Stimulated activated CD8-positive, alpha-beta memory T cell treated with anti-CD3 and anti-CD28 coated beads, Interleukin-12 subunit alpha, Interleukin-12 subunit beta, amount 100 ng/mL, for 4 hours (primary cell): ENCODE measurements at regions not wholly inside any gene's neighbourhood (a gene's known extent, or its start where the extent isn't known, plus 50 kb on each side); places are given as distances from the start of the nearest gene placed in this dataset.
"Not testable (repeated sequence)": the region's sequence is repeated elsewhere in the genome, so short reads cannot be mapped to it uniquely, and the experiment has no call there.

ENCODE experiments used
- DNase-seq: peaks from one replicate; pipeline ENCODE4 v3.0.0-alpha.2; 2020; ENCODE audit warnings: low read depth

DNA sequence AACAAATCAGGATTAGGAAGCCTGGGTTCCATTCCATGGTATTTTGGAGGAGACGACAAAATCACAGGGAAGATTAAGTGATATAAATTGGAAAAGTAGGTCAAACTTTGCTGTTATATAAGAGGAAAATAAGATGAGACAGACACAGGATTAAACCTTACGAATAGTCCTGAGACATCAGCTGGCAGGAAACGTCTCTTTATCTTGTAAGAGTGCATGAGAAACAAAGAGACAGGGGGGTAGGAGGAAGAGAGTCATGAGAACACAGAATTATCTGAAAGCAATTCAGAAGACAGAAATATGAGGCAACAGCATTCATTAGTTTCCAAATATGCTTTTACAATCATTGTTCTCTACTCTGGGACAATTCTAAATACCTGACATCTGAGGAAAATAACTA lies 310.6 kb upstream of the MIR17HG start:
- DNase-seq, result no peak

DNA sequence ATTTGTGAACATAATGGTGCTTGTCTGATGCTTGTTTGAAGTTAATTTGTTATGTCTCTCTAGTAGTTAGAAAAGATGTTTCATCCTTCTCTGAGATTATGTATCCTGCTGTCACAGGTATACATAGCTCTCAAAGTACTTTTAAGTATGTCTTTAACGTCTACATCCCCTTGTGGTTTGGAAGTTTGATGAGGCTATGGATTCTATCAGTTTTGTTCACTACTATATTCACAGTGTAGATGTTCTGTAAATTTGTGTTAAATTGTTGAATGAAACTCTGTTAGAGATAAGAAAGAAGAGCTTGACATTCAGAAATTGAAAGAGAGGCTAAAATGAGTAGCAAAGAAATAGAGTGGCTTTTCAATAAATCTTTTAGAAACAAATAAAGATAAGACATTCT lies 304.6 kb upstream of the MIR17HG start:
- no peak for DNase-seq

DNA sequence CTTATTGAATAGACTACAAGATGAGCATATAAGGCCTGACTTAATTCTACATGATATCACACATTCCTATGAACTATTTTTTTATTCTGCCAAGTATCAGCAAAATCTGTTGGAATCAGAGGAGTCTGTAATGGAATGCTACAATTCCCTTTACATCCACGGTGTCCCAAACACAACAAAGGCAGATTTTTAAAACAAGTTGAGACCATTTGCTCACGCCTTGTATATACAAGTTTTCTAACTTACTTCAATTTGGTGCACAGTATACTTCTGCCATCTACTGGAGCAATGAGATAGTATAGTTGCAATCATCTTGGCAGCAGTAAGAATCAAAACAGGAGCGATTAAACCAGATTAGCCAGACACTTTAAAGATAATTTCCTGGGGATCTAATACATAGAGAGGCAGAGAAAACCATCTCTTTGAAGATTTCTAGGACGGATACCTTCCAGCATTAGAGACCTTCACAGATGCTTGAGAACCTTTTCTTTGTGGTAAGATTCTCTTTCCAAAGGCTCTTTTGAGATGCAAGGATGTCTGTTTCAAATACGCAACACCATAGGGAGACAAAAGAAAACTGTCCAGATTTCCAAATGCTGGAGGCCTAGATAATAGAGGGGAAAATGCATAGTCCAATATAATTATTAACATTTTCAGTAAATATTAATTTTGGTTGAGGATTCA lies 302.0 kb upstream of the MIR17HG start:
- no peak for DNase-seq

DNA sequence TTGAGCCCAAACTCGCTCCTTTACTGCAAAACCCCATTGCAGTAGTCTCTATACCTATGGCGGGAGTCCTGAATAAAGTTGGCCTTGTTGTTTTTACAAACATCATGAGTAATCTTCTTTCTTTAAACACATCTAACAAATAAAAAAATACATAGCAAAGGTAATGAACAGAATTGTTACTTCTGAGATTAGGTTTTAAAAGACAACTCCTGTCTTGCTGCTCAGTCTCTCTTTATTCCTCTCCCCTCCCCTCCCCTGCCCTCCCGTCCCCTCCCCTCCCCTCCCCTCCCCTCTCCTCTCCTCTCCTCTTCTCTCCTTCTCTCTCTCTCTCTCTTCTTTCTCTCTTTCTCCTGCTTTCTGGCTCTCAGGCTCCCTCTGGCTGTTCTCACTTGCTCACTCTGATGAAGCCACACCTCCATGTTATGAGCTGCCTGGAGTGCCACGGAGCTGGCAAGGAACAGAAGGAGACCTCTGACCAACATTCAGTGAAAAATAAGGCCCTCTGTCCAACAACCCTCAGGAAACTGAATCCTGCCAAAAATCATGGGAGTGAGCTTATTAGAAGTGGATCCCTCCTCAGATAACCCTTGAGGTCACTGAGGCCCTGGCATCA lies 300.7 kb upstream of the MIR17HG start:
- DNase-seq, result no peak

DNA sequence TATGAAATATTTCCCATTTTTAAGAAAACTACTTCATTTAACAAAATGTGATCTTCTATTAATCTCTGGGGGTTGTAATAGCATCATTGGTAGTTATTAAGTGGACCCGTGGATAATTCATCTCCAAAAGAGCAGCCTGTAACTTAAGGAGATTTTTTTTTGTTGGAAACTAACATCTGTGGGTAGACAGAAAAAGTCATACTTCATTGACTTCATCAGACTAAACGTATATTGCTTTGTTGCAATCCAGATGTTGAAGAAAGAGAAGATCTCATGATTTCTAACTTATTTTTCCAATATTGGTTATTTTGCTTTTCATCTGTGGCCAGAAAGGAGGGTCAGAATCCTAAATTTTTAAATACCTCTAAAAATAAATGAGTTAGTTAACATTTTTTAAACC lies 296.5 kb upstream of the MIR17HG start:
- no peak for DNase-seq

DNA sequence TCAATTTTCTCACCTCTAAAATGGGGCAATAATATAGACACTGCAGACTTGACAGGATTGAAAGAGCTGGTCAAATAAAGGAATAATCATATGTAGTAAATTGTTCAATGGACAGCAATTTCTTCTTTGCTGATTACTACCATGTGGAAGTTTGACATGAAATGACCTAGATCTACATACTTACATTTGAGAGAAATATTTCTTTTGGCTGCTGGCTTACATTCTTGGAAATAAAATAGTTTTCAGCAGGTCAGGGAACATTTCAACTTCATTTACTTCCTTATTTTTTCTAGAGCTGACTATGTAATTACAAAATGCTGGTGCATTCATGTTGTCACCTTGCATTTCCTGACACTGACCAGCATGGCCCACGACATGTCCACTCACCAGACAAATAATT lies 294.6 kb upstream of the MIR17HG start:
- no peak for DNase-seq

DNA sequence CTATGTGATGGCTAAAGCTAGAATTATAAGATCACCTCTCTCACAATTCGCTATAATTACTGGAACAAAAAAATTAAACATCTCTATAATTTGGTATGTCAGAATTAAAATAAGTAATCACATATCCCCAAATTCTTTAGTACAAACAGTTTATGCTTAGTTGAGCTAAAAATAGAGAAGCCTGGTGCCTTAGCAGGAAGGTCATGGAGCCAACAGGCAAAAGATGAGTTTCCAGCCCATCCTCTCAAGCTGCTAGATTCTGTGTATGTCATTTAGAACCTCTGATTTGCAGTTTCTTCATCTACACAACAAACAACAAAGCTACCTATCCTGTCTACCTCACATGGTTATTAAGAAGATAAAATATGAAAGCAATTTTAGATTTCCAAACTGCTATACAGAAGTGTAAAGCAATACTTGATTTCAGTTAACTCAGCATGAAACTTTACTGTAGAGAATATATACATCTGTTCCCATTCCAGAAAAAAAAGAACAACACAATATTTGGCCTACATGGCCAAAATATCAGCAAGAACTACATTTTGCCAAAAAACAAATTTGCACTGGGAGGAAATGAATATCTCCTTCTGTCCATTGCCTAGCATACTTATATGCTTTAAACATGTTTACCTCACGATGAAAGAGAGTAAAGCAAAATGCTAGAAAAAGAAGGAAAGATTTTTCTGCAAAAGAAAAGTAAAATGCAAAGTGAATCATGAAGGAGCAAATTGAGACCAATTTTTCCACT lies 294.0 kb upstream of the MIR17HG start:
- no peak for DNase-seq

DNA sequence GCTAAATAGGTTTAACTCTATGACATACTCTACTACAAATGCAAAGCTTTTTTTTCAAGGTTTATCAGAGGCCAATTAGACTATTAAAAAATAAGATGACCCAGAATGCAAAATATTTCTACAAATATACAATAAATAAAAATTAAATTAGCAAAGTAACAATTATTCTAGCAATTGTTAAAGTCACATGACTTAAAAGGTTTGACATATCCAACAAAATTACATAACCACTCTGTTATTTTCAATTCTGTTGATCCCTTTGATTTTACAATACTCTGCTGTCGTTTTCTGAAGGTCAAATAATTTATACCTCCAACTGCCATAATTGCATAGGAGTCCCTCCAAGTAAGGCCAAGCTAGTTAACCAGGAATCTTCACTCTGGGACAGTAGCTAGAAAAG lies 292.6 kb upstream of the MIR17HG start:
- no peak for DNase-seq

DNA sequence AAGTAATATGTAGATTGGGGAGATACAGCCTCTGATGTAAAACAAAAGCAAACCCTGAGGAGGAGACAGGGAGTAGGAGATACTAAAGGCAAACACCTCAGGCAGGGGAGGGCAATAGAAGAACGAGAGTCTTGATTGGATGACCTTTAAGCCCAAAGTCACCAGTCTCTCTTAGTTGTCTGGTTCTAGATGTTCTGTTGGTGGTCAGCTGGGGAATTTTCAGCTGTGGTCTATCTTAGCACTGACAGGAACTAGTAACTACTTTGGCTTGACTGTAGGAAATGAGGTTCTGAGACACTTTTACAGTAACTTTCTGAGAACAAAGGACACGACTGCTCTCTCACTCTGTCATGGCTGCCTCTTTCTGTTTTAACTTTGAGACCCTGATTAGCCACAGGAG lies 290.7 kb upstream of the MIR17HG start:
- DNase-seq, result no peak

DNA sequence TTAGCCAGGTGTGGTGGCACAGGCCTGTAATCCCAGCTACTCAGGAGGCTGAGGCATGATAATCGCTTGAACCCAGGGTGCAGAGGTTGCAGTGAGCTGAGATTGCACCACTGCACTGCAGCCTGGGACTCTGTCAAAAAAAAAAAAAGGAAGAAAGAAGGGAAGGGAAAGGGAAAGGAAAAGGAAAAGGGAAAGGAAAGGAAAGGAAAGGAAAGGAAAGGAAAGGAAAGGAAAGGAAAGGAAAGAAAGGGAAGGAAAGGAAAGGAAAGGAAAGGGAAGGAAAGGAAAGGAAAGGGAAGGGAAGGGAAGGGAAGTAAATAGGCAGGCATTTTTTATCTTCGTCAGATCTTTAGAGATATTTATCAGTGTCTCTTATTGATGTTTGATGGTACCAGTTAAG lies 290.0 kb upstream of the MIR17HG start:
- DNase-seq, result not testable (repeated sequence)

DNA sequence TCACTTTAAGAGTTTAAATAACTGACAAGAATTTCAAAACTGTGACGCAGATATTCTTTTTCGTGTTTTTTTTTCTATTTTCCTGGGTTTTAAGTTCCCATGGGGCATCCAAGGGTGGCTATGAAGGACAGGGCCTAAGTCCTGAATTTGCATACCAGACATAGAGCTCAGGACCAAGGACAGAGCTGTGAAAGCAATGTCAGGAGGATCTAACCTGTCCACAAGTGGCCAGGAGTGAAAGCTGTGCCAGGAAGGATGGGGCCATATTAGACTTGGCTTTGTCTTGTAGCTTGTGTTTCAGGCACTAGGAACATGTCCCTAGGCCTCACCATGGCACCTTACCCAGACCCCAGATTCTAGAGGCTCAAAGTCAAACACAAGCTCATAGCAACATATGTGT lies 289.4 kb upstream of the MIR17HG start:
- DNase-seq, result no peak

DNA sequence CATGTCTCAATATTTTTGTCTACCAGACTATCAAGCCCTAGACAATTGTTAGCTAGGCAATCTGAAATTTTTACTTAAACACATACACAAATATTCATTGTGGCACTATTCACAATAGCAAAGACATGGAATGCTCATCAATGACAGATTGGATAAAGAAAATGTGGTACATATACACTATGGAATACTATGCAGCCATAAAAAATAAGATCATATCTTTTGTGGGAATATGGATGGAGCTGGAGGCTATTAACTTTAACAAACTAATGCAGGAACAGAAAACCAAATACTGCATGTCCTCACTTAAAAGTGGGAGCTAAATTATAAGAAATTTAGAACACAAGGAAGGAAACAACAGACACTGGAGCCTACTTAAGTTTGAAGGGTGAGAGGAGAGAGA lies 288.6 kb upstream of the MIR17HG start:
- no peak for DNase-seq

DNA sequence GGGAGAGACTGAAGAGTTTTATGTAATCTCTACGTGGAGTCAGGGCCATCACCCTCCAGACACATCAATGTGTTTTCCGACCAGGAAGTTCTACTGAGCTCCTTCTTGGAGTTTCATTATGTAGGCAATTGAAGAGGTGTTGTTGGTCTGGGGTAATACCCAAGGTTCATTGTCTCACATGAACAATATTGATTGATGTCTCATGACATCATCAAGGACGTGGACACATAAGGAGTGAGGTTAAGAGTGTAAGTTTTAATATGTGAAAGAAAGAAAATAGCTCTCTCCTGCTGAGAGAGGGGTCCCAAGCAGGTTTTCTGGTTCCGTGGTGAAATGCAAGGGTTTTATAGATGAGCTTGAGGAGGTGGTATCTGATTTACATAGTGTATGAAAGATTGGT lies 280.7 kb upstream of the MIR17HG start:
- no peak for DNase-seq

DNA sequence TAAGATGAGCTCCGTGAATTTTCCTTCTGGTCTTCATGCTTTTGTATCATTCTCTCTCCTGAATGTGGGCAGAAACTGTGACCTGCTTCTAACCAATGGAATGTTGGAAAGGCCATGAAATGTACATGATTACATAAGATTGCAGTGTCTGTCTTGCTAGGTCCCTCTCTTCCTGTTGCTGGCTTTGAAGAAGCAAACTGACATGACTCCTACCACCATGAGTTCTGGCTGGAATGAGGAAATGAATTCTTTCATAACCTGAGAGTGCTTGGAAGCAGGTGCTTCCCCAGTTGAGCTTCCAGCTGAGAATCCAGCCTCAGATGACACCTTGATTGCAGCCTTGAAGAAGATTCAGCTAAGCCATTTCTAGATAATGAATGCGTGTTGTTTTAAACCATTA lies 275.0 kb upstream of the MIR17HG start:
- DNase-seq, result no peak

DNA sequence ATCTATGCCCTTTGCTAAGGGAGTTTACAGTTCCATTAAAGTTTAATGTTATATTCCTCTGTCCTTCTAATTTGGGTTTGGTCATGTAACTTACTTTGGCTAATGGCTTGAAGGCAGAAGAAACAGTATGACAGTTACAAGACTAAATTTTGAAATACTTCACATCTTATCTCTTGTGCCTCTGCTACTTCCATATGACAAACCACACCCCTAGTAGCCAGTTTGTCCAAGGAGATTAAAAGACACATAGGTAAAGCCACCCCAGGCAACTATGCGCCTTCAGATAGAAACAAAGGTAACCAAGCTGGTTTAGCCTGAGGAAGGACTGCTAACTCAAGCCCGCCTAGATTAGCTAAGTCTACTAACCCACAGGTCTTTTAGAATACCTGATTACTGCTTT lies 273.4 kb upstream of the MIR17HG start:
- DNase-seq, result no peak

DNA sequence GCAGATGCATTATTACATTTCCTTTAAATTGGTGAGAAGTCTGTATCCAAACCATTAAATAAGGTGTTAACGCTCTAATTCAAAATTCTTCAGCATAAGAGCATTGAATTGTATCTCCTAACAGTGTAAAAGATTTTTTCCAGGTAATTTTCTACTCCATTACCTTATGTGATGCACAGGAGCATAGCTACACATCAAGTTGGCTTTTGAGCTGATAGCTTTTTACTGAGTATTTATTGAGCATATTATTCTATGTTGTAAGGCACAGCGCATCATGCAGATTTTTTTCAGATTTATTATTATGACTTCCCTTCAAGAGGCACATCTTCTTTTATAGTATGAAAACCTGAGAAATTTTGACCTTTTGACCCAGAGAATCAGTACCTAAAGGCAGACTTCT lies 270.7 kb upstream of the MIR17HG start:
- DNase-seq, result no peak

DNA sequence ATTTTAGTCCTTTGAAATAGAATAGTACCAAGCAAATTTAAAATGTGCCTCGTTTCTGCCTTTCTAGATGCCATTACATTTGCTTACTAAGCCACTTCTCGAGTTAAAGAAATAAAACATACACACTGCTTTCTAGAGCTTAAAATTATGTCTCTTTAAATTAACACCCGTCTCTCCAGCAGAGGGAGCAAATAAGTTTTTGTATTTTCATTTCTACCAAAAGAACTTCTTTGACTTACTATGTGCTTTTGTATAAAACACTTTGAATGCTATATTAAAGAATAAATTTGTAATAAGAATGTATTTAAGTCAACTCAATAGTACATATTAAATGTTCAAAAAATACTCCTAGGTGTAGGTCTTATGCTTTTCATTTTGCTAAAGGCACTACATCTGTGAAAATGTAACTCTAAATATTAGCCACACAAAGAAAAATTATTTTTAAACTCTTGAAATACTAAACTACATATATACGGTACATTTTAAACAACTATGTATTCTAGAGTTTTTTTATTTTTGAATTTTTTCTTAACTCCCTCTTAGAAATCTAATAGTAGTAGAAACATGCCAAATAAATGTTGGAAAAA lies 269.3 kb upstream of the MIR17HG start:
- DNase-seq, result no peak

DNA sequence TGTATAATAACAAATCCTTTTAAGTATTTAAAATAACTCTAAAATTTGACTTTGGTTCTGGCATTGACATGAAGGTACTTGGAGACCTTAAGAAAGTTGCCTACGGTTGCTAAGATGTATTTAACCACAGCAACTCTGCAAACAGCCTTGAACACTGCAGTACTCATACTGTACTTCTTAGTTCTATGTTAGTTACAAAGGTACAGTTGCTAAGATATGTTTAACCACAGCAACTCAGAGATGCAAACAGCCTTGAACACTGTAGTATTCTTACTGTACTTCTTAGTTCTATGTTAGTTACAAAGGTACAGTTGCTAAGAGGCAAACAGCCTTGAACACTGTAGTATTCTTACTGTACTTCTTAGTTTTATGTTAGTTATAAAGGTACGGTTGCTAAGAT lies 268.3 kb upstream of the MIR17HG start:
- no peak for DNase-seq

DNA sequence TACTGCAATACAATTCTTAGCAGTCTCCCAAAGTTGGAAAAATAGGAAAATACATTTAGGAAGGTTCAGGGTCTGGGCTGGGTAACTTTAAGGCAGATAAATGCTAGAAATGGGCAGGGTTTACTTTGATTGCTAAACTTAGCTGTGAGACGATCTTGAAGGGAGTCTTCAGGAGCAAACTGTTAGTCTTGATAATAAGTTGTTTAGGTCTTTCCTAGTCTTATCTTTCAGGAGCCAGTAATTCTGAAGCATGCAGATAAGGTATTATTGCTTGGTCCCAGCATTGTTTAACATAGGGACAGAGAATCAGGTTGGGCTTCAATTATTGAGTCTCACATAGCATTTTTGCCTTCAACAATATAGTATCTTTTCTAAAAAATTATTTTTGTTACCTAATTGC lies 262.4 kb upstream of the MIR17HG start:
- DNase-seq, result no peak

DNA sequence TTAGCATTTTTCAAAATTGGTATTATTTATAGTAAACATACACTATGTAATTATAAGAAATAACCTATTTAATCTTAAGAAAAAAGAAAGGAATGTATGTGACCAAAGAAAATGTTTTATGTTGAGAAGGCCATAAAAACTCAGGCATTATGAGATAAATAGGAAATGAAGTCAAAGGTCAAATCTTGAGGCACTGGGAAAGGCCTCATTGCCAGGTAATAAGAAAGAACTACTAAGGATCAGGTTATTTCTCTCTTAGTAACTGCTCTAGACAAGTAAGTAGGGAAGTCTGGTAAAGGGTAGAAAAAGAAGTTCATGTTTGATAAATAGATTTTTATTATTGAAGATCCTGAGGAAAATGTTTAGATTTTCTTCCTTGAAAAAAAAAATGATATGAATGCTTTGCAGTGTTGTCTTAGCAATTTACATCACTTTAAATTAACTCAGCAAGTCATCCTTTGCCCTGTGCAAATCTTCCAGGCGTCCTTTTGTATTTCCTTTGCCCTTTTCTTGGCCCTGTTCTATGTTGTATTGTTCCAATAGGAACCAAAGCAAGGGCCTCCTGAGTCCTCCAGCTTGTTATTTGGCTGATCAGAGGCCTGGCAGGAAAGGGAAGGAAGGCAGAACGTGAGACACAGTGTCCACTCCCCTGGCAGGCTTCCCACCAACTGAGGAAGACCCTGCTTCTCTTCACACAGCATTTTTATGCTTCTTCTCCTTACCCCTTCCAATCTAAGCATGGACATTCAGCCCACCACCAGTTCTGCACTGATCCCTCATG lies 260.4 kb upstream of the MIR17HG start:
- no peak for DNase-seq

DNA sequence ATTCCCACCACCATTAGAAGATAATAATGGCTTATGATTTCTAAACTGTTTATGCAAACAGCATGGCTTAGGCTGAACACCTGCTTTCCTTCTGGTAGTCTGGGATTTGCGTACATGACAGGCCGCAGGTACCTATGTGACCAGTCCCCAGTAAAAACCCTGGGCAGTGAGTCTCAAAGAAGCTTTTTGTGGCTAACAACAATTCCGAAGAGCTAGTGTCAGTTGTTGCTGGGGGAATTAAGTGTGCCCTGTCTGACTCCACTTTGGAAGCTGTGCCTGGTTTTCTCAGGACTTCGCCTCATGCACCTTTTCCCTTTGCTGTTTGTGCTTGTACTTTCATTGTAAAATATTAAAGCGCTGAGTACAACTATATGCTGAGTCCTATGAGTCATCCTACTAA lies 250.2 kb upstream of the MIR17HG start:
- DNase-seq, result no peak

DNA sequence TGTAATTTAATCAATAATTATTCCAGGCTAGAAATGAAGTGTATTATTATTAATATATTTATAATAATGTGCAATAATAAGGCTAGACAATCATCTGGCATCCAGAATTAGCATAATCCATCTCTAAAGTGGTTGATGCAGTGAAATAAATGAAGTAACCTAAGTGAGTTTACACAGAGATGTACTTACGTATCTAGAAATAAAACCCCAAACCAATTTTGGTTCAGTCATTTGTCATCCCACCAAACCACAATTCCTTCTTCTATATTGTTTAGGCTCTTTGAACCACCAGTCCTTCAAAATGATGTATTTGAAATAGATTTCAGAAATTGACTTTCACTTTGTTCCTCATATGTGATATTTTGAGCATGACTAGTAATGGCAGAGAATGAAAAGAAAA lies 247.6 kb upstream of the MIR17HG start:
- DNase-seq, result no peak
